NCI-H526 (cell line): ENCODE measurements at regions not wholly inside any gene's neighbourhood (a gene's known extent, or its start where the extent isn't known, plus 50 kb on each side); places are given as distances from the start of the nearest gene placed in this dataset.
"Not testable (repeated sequence)": the region's sequence is repeated elsewhere in the genome, so short reads cannot be mapped to it uniquely, and the experiment has no call there.

Experiments used
- DNase-seq, 2 experiments: peaks; one replicate each; lab custom pipeline; 2025; lab: John Stamatoyannopoulos, UW

GRCh38 chr4:79663141-79663540, 255.1 kb upstream of the GK2 start:
- DNase-seq, result no peak

GRCh38 chr4:79662651-79663050, 254.6 kb upstream of the GK2 start:
- DNase-seq, result no peak

- DNase-seq, result no peak
Observed at GRCh38 chr4:79661196-79661595, 253.2 kb upstream of the GK2 start.

GRCh38 chr4:79659308-79659870, 251.4 kb upstream of the GK2 start:
- DNase-seq, result not testable (repeated sequence)

- no peak for DNase-seq
Observed at GRCh38 chr4:79657379-79657778, 249.4 kb upstream of the GK2 start.

- DNase-seq, result no peak
Observed at GRCh38 chr4:79653871-79654270, 245.8 kb upstream of the GK2 start.

- no peak for DNase-seq
Observed at GRCh38 chr4:79652738-79653137, 244.7 kb upstream of the GK2 start.

GRCh38 chr4:79652232-79652631, 244.2 kb upstream of the GK2 start:
- no peak for DNase-seq

GRCh38 chr4:79651456-79651855, 243.4 kb upstream of the GK2 start:
- no peak for DNase-seq

GRCh38 chr4:79650794-79651431, 242.9 kb upstream of the GK2 start:
- DNase-seq, result no peak

- DNase-seq, result no peak
Observed at GRCh38 chr4:79650217-79650616, 242.2 kb upstream of the GK2 start.

- DNase-seq, result no peak
Observed at GRCh38 chr4:79645942-79646341, 237.9 kb upstream of the GK2 start.

GRCh38 chr4:79638735-79639134, 230.7 kb upstream of the GK2 start:
- no peak for DNase-seq

GRCh38 chr4:79636991-79637390, 229.0 kb upstream of the GK2 start:
- DNase-seq, result no peak

- DNase-seq, result no peak
Observed at GRCh38 chr4:79634111-79634510, 226.1 kb upstream of the GK2 start.

GRCh38 chr4:79632114-79632513, 224.1 kb upstream of the GK2 start:
- no peak for DNase-seq

GRCh38 chr4:79626611-79627010, 218.6 kb upstream of the GK2 start:
- no peak for DNase-seq

GRCh38 chr4:79626101-79626500, 218.1 kb upstream of the GK2 start:
- DNase-seq, result no peak

GRCh38 chr4:79625361-79625760, 217.3 kb upstream of the GK2 start:
- DNase-seq, result no peak

- DNase-seq, result no peak
Observed at GRCh38 chr4:79623021-79623870, 215.2 kb upstream of the GK2 start.

GRCh38 chr4:79621061-79621460, 213.0 kb upstream of the GK2 start:
- no peak for DNase-seq

GRCh38 chr4:79620617-79621016, 212.6 kb upstream of the GK2 start:
- DNase-seq, result no peak

GRCh38 chr4:79613269-79613935, 205.4 kb upstream of the GK2 start:
- DNase-seq, result no peak
